ENCODE measurements at regions not wholly inside any gene's neighbourhood (a gene's known extent, or its start where the extent isn't known, plus 50 kb on each side); places are given as distances from the start of the nearest gene placed in this dataset.
"Not testable (repeated sequence)": the region's sequence is repeated elsewhere in the genome, so short reads cannot be mapped to it uniquely, and the experiment has no call there.

DNA sequence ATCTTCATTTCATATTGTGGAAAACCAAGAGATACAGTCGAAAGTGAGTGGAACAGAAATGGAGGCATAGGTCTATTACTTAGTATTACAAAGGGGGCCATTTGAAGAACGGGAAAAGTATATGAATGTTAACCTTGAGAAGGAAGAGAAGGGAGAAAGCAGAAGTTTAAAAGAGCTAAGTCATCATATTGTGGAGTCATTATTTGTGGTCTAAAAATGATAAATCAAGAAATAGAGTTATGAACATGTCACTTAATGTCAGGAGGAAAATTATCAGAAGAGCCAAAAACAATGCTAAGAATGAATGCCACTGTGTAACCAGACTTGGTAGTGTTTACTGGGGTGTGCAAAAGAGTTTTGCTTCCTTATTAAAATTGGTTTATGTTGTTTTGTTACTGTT, 589.5 kb upstream of the LCORL start:
- H3K27ac ChIP-seq: no peak overlapping the region
- H3K36me3 ChIP-seq: no peaks in the 10 kb centered on the region
- TF ChIP-seq, protein P1, sequence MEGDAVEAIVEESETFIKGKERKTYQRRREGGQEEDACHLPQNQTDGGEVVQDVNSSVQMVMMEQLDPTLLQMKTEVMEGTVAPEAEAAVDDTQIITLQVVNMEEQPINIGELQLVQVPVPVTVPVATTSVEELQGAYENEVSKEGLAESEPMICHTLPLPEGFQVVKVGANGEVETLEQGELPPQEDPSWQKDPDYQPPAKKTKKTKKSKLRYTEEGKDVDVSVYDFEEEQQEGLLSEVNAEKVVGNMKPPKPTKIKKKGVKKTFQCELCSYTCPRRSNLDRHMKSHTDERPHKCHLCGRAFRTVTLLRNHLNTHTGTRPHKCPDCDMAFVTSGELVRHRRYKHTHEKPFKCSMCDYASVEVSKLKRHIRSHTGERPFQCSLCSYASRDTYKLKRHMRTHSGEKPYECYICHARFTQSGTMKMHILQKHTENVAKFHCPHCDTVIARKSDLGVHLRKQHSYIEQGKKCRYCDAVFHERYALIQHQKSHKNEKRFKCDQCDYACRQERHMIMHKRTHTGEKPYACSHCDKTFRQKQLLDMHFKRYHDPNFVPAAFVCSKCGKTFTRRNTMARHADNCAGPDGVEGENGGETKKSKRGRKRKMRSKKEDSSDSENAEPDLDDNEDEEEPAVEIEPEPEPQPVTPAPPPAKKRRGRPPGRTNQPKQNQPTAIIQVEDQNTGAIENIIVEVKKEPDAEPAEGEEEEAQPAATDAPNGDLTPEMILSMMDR (IDR thresholded peaks at IDR 0.05): no peak
- TF ChIP-seq POLR2AphosphoS5 (IDR thresholded peaks at IDR 0.05) (no peak), EP300 (IDR thresholded peaks at IDR 0.05) (no peak), POLR2A (IDR thresholded peaks at IDR 0.05) (no peak)
- ATAC-seq: no peak
- H3K9me3 ChIP-seq: no peaks in the 10 kb centered on the region
- no peaks in the 10 kb centered on the region for H3K27me3 ChIP-seq
- WGBS, 2 donors (ENCODE audit: low coverage in 1 of 2): 83 to 89% methylated on average over 2 of the region's 2 CpGs
- H3K4me1 ChIP-seq: no peaks in the 10 kb centered on the region
- no peak overlapping the region for H3K4me3 ChIP-seq

DNA sequence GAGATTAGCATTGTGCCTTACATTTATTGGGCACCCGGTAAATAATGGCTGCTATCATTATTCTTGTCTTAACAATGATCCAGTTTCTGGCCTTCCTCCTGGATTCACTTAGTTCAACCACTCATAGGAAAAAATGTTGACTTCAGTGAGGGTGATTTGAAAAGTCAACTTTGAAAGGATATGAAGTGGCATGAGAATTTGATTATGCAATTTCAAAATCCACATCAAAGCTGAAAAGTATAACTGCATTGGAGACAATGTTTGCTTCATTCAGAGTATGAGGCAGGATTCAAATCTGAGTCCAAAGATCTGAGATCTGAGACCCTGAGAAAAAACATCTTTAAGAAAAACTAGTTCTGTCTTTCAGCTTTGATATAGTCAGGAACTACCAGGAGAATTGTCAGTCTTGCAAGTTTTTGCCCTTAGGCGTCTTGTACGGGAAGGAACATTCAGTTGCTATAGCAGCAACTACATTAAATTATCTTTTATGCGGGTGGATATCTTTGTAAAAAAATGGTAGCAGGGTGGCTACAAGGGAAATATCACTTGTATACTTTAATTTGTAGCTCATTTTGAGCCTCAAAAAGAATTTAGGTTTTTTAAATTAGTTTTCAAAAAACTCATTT, 587.5 kb upstream of the LCORL start:
- TF ChIP-seq POLR2A (IDR thresholded peaks at IDR 0.05): no peak
- TF ChIP-seq, protein P1 (IDR thresholded peaks at IDR 0.05): no peak
- no peak for TF ChIP-seq EP300 (IDR thresholded peaks at IDR 0.05)
- Histone ChIP-seq H3K4me1 (no peaks in the 10 kb centered on the region), H3K9me3 (no peaks in the 10 kb centered on the region), H3K36me3 (no peaks in the 10 kb centered on the region), H3K27me3 (no peaks in the 10 kb centered on the region), H3K4me3 (no peak overlapping the region), H3K27ac (no peak overlapping the region)
- WGBS, 2 donors (ENCODE audit: low coverage in 1 of 2): 81 to 82% methylated on average over 4 of the region's 4 CpGs
- no peak for ATAC-seq

GRCh38 chr4:18602610-18603009, 581.1 kb upstream of the LCORL start:
- H3K27ac ChIP-seq, H3K27me3 ChIP-seq, H3K9me3 ChIP-seq, H3K4me3 ChIP-seq, ATAC-seq, H3K4me1 ChIP-seq, H3K36me3 ChIP-seq: not testable (repeated sequence)
- WGBS, 2 donors (ENCODE audit: low coverage in 1 of 2): no CpG with 5 or more reads among the region's 8 CpGs

- no peaks in the 10 kb centered on the region for H3K9me3 ChIP-seq
- TF ChIP-seq EP300 (IDR thresholded peaks at IDR 0.05): no peak
- TF ChIP-seq, protein P1 (IDR thresholded peaks at IDR 0.05): peak; percentile 58 to 80 (median 66)
- H3K4me3 ChIP-seq: no peak overlapping the region
- no peak overlapping the region for H3K27ac ChIP-seq
- ATAC-seq: no peak
- WGBS, 2 donors (ENCODE audit: low coverage in 1 of 2): 0 to 3% methylated on average over 6 to 12 of the region's 12 CpGs
- H3K4me1 ChIP-seq: no peaks in the 10 kb centered on the region
- H3K36me3 ChIP-seq: no peaks in the 10 kb centered on the region
- H3K27me3 ChIP-seq: peaks cover 26% of the 10 kb centered on the region
These were observed 571.9 kb upstream of the LCORL start for GRCh38 chr4:18593297-18594002.

DNA sequence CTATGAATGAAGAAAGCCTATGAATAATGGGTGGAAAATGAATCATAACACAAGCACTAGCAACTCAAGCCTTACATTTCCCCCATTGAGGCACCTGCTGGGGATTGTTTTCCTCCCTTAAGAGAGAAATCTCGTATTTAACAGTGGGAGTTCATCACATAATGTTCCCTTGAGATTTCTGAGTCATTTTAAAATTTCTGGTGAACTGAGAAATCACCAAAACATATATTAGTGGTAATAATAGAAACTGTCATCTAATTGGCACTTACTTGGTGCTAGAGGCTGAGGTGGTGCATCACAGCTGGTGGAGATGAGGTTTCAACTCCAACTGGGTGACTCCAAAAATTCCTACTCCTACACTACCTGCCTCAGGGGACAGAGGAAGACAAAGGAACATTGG, 561.3 kb upstream of the LCORL start:
- peaks cover 8% of the 10 kb centered on the region for H3K27me3 ChIP-seq
- H3K4me1 ChIP-seq: no peaks in the 10 kb centered on the region
- no peaks in the 10 kb centered on the region for H3K36me3 ChIP-seq
- TF ChIP-seq EP300 (IDR thresholded peaks at IDR 0.05) (no peak), POLR2A (IDR thresholded peaks at IDR 0.05) (no peak), POLR2AphosphoS5 (IDR thresholded peaks at IDR 0.05) (no peak)
- TF ChIP-seq, protein P1 (IDR thresholded peaks at IDR 0.05): no peak
- ATAC-seq: no peak
- H3K9me3 ChIP-seq: no peaks in the 10 kb centered on the region
- no peak overlapping the region for H3K4me3 ChIP-seq
- H3K27ac ChIP-seq: no peak overlapping the region
- WGBS, 2 donors (ENCODE audit: low coverage in 1 of 2): 38% methylated on average over 1 of the region's 1 CpG; no CpG with 5 or more reads in 1 of the 2 donors
